Osteocyte (in vitro differentiated cells): ENCODE measurements at regions not wholly inside any gene's neighbourhood (a gene's known extent, or its start where the extent isn't known, plus 50 kb on each side); places are given as distances from the start of the nearest gene placed in this dataset.

ENCODE experiments used
- DNase-seq: peaks from one replicate; pipeline ENCODE4 v3.0.0; 2021; ENCODE audit warnings: mixed read lengths; ENCODE audit not compliant: unreplicated experiment; ENCODE audit errors: extremely low spot score
- H3K27ac Mint-ChIP-seq: one replicate; pipeline ENCODE4 v1.8.0; 2021; ENCODE audit warnings: mild to moderate bottlenecking, mixed read lengths; ENCODE audit not compliant: unreplicated experiment
- H3K27me3 Mint-ChIP-seq: one replicate; pipeline ENCODE4 v1.8.0; 2021; ENCODE audit warnings: mixed read lengths; ENCODE audit not compliant: unreplicated experiment
- H3K36me3 Mint-ChIP-seq: one replicate; pipeline ENCODE4 v1.8.0; 2021; ENCODE audit warnings: mixed read lengths; ENCODE audit not compliant: unreplicated experiment
- H3K4me1 Mint-ChIP-seq: one replicate; pipeline ENCODE4 v1.8.0; 2021; ENCODE audit warnings: mixed read lengths; ENCODE audit not compliant: unreplicated experiment
- H3K4me3 Mint-ChIP-seq: one replicate; pipeline ENCODE4 v1.8.0; 2021; ENCODE audit warnings: mild to moderate bottlenecking, moderate library complexity, mixed read lengths; ENCODE audit not compliant: unreplicated experiment
- H3K9me3 Mint-ChIP-seq: one replicate; pipeline ENCODE4 v1.8.0; 2021; ENCODE audit warnings: mixed read lengths; ENCODE audit not compliant: unreplicated experiment
- TF ChIP-seq, protein P1 (sequence below): fragments of 200-600 bp; sonication (generic); IDR thresholded peaks from 2 replicates; pipeline ENCODE4 v1.5.0; 2021; ENCODE audit warnings: antibody characterized with exemption, mild to moderate bottlenecking, moderate library complexity

DNA sequence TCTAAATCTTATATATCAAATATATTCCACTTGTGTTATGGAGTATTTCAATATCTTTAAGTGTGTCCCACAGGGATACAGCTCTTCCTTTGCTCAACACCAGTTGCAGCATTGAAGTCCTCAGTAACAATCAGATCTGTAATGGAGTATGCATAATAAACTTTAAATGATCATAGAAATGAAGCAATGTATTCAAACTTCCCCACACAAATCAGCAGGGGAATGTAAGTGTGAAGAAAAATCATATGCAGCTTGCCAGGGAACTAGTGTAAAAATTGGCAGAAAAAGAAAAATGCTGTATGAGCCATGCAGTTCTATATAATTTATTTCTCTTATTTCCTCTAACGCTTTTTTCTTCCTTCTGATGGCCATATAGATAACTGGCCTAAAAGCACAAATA is 444.3 kb upstream of the VSTM2A start:
- TF ChIP-seq, protein P1, sequence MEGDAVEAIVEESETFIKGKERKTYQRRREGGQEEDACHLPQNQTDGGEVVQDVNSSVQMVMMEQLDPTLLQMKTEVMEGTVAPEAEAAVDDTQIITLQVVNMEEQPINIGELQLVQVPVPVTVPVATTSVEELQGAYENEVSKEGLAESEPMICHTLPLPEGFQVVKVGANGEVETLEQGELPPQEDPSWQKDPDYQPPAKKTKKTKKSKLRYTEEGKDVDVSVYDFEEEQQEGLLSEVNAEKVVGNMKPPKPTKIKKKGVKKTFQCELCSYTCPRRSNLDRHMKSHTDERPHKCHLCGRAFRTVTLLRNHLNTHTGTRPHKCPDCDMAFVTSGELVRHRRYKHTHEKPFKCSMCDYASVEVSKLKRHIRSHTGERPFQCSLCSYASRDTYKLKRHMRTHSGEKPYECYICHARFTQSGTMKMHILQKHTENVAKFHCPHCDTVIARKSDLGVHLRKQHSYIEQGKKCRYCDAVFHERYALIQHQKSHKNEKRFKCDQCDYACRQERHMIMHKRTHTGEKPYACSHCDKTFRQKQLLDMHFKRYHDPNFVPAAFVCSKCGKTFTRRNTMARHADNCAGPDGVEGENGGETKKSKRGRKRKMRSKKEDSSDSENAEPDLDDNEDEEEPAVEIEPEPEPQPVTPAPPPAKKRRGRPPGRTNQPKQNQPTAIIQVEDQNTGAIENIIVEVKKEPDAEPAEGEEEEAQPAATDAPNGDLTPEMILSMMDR: no peak
- Mint-ChIP-seq H3K9me3 (no peaks in the 10 kb centered on the region), H3K27me3 (no peaks in the 10 kb centered on the region), H3K4me3 (no peak overlapping the region), H3K36me3 (no peaks in the 10 kb centered on the region), H3K4me1 (no peaks in the 10 kb centered on the region), H3K27ac (no peak overlapping the region)
- no peak for DNase-seq

DNA sequence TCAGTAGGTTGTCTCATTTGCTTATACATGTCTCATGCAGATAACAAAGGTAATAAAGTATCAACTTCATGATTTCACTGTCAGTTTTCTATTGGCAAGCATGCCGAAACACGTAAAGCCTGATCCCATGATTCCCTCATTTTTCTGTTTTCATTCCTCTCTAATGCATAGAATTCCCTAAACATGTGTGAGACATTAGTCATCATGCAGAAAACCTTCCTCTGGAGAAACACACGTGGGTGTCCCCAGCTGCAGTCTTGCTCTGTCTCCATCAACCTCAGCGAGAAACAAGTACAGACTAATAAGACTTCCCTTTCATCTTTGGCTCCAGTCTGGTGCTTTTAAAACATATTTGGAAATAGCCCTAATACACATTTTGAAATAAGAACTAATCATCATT is 432.7 kb upstream of the VSTM2A start:
- DNase-seq: no peak
- Mint-ChIP-seq H3K27ac (no peak overlapping the region), H3K9me3 (no peaks in the 10 kb centered on the region), H3K4me1 (no peaks in the 10 kb centered on the region), H3K36me3 (no peaks in the 10 kb centered on the region), H3K27me3 (no peaks in the 10 kb centered on the region), H3K4me3 (no peak overlapping the region)
- TF ChIP-seq, protein P1: no peak

GRCh38 chr7:54111814-54112511 is 430.2 kb upstream of the VSTM2A start:
- no peak for DNase-seq
- TF ChIP-seq, protein P1: no peak
- Mint-ChIP-seq H3K27ac (no peak overlapping the region), H3K9me3 (no peaks in the 10 kb centered on the region), H3K27me3 (no peaks in the 10 kb centered on the region), H3K36me3 (no peaks in the 10 kb centered on the region), H3K4me3 (no peak overlapping the region), H3K4me1 (no peaks in the 10 kb centered on the region)

- Mint-ChIP-seq H3K27me3 (no peaks in the 10 kb centered on the region), H3K9me3 (no peaks in the 10 kb centered on the region), H3K4me3 (no peak overlapping the region), H3K4me1 (no peaks in the 10 kb centered on the region), H3K36me3 (no peaks in the 10 kb centered on the region), H3K27ac (no peak overlapping the region)
- TF ChIP-seq, protein P1: no peak
- DNase-seq: no peak
Measured at GRCh38 chr7:54112567-54112966, 429.6 kb upstream of the VSTM2A start.

GRCh38 chr7:54115028-54115763 is 427.0 kb upstream of the VSTM2A start:
- Mint-ChIP-seq H3K4me1 (no peaks in the 10 kb centered on the region), H3K36me3 (no peaks in the 10 kb centered on the region), H3K4me3 (no peak overlapping the region), H3K9me3 (no peaks in the 10 kb centered on the region), H3K27ac (no peak overlapping the region), H3K27me3 (no peaks in the 10 kb centered on the region)
- TF ChIP-seq, protein P1: no peak
- DNase-seq: no peak
